ENCODE measurements at regions not wholly inside any gene's neighbourhood (a gene's known extent, or its start where the extent isn't known, plus 50 kb on each side); places are given as distances from the start of the nearest gene placed in this dataset.
"Not testable (repeated sequence)": the region's sequence is repeated elsewhere in the genome, so short reads cannot be mapped to it uniquely, and the experiment has no call there.

- DNase-seq: no peak
These were observed 425.9 kb downstream of the EPHA3 start for GRCh38 chr3:89533275-89533674.

- DNase-seq: not testable (repeated sequence)
These were observed 447.2 kb downstream of the EPHA3 start for GRCh38 chr3:89554587-89554986.

DNA sequence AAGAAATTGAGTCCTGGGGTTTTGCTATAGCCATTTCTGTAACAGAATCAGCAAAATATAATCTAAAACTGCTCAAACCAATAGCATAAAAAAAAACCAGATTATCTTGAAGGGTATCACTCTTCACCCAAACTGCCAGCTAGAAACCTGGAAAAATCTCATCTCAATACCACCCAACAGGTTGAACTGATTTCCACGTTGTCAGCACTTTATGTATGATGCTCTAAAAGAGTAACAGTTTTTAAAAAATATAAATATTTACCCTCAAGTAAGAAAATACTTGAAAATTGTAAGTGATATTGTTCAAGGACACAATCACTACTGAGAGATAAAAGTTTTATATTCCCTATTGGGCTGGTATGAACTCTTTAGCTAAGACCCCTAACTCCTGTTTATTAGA, 451.3 kb downstream of the EPHA3 start:
- DNase-seq: no peak

- DNase-seq: peak; percentile 73
These were observed 453.1 kb downstream of the EPHA3 start for GRCh38 chr3:89560568-89560967.

DNA sequence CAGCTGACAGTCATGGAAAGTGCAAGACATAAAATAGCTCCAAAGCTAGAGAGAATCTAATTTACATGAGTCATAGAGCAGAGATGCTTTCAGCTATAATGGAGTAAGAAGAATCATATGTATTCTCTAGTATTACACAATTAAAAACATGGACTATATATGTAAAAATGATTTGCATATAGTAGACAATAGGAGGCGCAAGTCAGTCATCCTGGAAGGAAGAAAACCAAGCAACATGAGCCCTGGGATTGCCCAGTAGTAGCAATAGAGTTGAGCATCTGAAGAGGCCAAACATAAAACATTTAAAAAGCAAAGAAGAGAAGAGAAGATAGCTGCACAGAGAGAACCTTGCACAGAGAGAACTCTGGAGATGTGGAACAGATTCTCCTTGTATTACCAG, 455.0 kb downstream of the EPHA3 start:
- peak; percentile 11 for DNase-seq

DNA sequence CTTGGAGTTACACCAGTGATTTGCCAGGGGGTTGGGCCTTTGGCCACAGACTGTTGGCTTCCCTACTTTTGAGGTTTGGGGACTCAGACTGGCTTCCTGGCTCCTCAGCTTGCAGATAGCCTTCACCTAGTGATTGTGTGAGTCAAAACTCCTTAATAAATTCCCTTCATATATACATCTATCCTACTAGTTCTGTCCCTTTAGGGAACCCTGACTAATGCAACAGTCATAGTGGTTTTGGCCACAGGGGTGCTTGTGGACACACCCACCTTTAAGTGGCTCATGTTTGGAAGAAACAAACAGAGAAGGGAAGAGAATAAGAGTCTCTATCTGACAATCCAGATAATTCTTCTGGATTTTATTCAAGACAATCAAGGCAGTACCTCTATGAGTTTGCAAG, 457.7 kb downstream of the EPHA3 start:
- peak; percentile 18 for DNase-seq

DNA sequence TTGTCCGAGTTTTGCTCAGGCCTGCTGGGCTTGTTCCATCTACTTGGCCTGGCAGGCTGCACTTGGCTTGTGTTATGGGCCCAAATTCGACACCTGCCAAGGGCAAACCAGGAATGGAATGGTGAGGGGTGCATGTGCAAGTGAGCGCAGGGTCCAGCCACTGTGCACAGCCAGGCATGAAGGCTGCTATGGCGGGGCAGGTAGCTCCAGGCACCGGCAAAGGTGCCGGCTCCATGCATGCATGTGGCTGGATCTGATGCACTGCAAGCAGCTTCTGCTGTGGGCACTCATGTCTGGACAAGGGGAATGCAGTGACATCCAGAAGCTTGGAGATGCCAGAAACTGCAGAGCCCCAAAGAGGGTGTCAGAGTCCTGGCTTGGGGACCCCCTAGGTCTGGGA, 463.0 kb downstream of the EPHA3 start:
- no peak for DNase-seq

GRCh38 chr3:89571298-89571697, 463.9 kb downstream of the EPHA3 start:
- no peak for DNase-seq

DNA sequence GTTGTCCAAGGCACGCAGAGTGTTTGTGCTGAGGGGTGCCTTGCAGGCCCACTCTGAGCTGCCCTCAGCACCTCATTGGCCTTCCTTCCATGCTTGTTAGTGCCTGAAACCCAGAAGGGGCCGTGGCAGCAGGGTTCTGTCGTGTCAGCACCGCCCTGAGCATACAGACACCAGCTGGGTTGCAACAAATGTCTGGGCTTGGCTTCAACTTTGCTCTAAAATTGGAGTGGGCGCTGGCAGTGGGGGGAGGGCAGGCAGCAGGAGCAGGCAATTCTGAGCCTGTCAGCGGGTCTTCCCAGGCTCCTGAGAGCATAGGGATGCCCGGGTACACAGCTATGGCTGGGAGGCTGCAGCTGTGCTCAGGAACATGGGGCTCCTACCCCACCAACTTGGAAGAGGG, 464.3 kb downstream of the EPHA3 start:
- no peak for DNase-seq

DNA sequence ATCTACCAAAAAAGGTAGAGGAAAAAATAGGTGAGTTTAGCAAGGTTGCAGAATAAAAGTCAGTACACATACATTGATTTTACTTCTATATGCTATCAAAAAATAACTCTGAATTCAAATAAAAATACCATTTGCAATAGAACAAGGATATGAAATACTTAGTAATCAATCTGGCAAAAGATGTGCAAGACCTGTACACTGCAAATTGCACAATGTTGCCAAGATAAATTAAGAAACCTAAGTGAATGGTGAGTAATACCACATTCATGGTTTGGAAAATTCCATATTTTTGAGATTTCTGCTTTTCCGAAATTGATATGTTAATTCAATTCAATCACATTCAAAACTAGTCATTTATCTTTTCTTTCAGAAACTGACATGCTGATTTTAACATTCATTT, 464.8 kb downstream of the EPHA3 start:
- no peak for DNase-seq

DNA sequence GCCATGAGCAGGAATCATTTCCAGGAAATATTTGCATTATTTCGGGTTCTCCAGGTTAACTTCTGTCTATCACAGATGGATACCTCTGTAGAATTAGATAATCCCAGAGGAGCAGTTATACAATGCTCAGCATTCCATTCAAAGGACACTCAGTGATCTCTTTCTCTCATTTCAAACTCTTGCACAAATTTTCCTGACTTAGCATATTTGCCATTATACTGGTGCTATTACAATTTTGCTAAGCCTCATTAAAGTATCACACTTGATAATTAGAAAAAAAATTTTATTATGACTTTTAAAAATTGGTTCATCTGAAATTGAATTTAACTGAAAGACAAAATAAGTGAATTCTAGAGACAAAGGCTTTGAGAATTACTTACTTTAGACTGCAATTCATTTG, 469.0 kb downstream of the EPHA3 start:
- DNase-seq: no peak

DNA sequence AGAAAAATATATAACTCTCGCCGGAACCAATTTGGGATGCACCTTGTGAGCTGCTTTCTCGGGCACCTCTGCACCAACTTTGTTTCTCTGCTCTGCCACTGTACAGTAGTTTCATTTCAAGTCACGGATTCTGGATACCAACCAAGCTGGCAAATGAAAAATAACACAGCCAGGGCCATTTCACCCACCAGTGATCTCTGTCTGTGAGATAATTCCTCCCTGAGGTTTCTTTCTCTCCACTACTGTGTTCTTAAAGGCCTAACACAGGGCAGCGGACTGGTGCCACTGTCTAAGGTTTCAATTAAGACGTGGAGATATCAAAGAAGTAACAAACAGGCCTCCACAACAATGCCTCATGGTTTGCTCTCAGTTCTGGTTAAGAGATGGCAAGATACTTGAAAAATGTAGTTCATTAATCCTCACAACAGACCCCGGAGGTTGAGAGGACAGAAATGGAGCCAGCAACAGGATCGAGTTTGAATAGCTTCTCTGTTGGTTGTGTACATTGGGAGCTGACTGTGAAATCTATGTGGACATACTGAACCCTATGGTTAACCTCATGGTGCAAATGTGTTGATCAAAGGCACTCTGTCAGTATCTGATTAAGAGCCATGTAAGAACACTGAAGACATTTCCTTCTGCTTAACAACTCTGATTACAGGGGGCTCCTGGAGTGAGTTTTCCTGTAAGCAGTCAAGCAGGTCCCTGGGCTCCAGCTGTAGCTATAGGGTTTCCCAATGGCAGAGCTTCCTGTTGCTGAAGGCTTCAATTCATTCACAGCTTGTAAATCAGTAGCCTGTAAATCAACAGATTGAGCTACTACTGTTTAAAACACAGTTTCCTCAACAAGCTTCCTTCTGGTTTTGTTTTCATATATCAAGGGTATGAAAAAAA, 470.5 kb downstream of the EPHA3 start:
- no peak for DNase-seq

- no peak for DNase-seq
These were observed 473.4 kb downstream of the EPHA3 start for GRCh38 chr3:89580859-89581258.

- DNase-seq: no peak
These were observed 477.0 kb downstream of the EPHA3 start for GRCh38 chr3:89584398-89584797.

GRCh38 chr3:89586256-89586655, 478.8 kb downstream of the EPHA3 start:
- no peak for DNase-seq

DNA sequence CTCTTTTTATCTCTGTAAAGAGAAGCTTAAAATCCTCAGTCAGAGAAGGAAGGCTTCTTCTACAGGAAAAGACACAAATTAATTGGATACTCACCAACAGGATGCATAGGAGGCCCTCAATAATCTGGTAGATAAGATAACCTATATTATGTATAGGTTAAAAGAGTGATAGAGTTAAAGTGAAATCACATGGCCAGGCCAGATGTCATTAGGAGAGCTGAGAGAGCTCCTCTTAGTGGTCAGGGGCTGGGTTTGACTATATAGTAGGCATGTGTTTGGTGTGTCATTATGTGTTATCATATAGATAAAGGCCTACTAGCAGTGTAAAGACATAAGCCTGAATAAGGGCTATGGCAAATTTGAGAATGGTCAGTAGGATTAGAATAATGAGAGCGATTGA, 479.3 kb downstream of the EPHA3 start:
- DNase-seq: no peak

- DNase-seq: no peak
These were observed 498.7 kb downstream of the EPHA3 start for GRCh38 chr3:89606151-89606550.

- no peak for DNase-seq
These were observed 504.6 kb downstream of the EPHA3 start for GRCh38 chr3:89612027-89612426.

GRCh38 chr3:89613241-89613640, 505.8 kb downstream of the EPHA3 start:
- no peak for DNase-seq

- peak; percentile 0 for DNase-seq
These were observed 510.3 kb downstream of the EPHA3 start for GRCh38 chr3:89617706-89618105.

DNA sequence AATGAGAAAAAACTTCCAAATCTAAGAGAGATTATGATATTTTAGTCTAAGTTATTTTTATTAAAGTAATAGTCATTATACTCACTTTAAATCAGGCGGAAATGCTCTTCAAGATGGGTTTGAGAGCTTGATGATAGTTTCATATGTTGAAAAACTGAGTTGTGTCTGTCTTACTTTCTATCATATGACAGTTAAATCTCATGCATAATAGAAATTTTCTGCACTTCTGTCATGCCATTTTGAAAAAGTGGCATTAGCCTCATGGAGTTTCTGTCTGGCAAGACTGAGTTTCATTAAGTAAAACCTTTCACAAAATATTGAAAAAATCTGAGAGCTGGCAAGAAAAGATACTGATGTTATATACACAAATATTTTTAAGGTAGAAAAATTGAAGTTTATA, 511.8 kb downstream of the EPHA3 start:
- DNase-seq: no peak

GRCh38 chr3:89622063-89622700, 514.8 kb downstream of the EPHA3 start:
- no peak for DNase-seq

- DNase-seq: no peak
These were observed 517.1 kb downstream of the EPHA3 start for GRCh38 chr3:89624494-89624893.

DNA sequence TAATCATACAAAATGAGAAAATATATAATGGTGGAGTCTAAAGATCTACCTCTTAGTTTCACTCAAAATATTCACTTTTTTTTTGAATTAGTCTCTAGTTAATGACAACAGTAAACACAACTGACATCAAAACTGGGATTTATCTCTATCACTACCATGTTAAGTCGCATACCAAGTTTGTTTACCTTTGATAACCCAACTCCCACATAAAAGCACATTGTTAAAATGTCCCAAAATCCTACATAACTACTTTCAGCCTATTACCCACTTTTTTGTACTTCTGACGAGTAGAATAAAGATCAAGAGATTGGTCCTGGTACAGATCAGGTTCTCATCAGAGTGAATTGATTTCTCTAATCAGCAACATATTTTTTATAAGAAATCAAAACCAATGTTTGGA, 518.5 kb downstream of the EPHA3 start:
- no peak for DNase-seq

Data from fibroblast of skin of right quadriceps (primary cell).